Nephron progenitor cell (in vitro differentiated cells): ENCODE measurements at regions not wholly inside any gene's neighbourhood (a gene's known extent, or its start where the extent isn't known, plus 50 kb on each side); places are given as distances from the start of the nearest gene placed in this dataset.
"Not testable (repeated sequence)": the region's sequence is repeated elsewhere in the genome, so short reads cannot be mapped to it uniquely, and the experiment has no call there.

ENCODE experiments used
- DNase-seq: peaks from one replicate; pipeline ENCODE4 v3.0.0; 2021
- H3K27ac Mint-ChIP-seq: 2 replicates; pipeline ENCODE4 v1.8.0; 2021; ENCODE audit warnings: mild to moderate bottlenecking, moderate library complexity, mixed read lengths
- H3K27me3 Mint-ChIP-seq: 2 replicates; pipeline ENCODE4 v1.8.0; 2021; ENCODE audit warnings: mild to moderate bottlenecking, low read depth, mixed read lengths; ENCODE audit not compliant: poor library complexity
- H3K36me3 Mint-ChIP-seq: 2 replicates; pipeline ENCODE4 v1.8.0; 2021; ENCODE audit warnings: low read depth, mixed read lengths
- H3K4me1 Mint-ChIP-seq: 2 replicates; pipeline ENCODE4 v1.8.0; 2021; ENCODE audit warnings: mixed read lengths
- H3K4me3 Mint-ChIP-seq: 2 replicates; pipeline ENCODE4 v1.8.0; 2021; ENCODE audit warnings: mild to moderate bottlenecking, moderate library complexity, mixed read lengths
- H3K9me3 Mint-ChIP-seq: 2 replicates; pipeline ENCODE4 v1.8.0; 2021; ENCODE audit warnings: mild to moderate bottlenecking, moderate library complexity, mixed read lengths
- CTCF ChIP-seq: fragments of 200-600 bp; sonication (generic); IDR thresholded peaks from 2 replicates; pipeline ENCODE4 v1.5.0; 2021; ENCODE audit warnings: antibody characterized with exemption

- H3K4me1 Mint-ChIP-seq: peaks cover 16% of the 10 kb centered on the region
- DNase-seq: no peak
- H3K9me3 Mint-ChIP-seq: peaks cover 24% of the 10 kb centered on the region
- H3K27me3 Mint-ChIP-seq: peaks cover 87% of the 10 kb centered on the region
- peaks cover 11% of the 10 kb centered on the region for H3K36me3 Mint-ChIP-seq
- no peak overlapping the region for H3K27ac Mint-ChIP-seq
- H3K4me3 Mint-ChIP-seq: no peak overlapping the region
- TF ChIP-seq CTCF: no peak
Measured at GRCh38 chr4:3875466-3875865, 109.3 kb downstream of the ADRA2C start.

DNA sequence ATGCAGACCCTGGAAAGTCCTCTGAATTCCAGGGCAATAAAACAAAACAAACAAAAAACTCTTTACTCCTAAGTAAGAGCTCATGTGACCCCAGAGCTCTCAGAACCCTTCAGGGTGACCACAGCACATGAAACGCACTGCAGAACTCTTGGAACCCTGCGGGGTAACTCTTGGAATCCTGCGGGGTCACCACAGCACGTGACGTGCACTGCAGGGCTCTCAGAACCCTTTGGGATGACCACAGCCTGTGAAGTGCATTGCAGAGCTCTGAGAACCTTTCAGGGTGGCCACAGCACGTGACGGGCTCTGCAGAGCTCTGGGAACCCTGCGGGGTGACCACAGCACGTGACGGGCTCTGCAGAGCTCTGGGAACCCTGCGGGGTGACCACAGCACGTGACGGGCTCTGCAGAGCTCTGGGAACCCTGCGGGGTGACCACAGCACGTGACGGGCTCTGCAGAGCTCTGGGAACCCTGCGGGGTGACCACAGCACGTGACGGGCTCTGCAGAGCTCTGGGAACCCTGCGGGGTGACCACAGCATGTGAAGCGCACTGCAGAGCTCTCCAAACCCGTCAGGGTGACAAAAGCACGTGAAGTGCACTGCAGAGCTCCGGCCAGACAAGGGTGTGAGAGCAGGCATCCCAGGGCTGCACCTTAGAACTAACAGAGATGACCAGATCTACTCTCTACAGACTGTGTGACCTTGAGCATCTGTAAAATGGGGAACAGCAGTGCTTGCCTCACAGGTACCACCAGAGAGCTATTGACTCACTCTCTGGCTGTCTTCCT is 110.1 kb downstream of the ADRA2C start:
- H3K36me3 Mint-ChIP-seq: peaks cover 11% of the 10 kb centered on the region
- not testable (repeated sequence) for H3K27ac Mint-ChIP-seq, H3K4me3 Mint-ChIP-seq

GRCh38 chr4:3877236-3877635 is 111.1 kb downstream of the ADRA2C start:
- peaks cover 11% of the 10 kb centered on the region for H3K36me3 Mint-ChIP-seq
- no peak for DNase-seq

More for the DNA sequence above, 110.1 kb downstream of the ADRA2C start:
- Mint-ChIP-seq H3K27me3 (peaks cover 84% of the 10 kb centered on the region), H3K4me1 (peaks cover 11% of the 10 kb centered on the region), H3K9me3 (peaks cover 24% of the 10 kb centered on the region)
- DNase-seq: not testable (repeated sequence)

DNA sequence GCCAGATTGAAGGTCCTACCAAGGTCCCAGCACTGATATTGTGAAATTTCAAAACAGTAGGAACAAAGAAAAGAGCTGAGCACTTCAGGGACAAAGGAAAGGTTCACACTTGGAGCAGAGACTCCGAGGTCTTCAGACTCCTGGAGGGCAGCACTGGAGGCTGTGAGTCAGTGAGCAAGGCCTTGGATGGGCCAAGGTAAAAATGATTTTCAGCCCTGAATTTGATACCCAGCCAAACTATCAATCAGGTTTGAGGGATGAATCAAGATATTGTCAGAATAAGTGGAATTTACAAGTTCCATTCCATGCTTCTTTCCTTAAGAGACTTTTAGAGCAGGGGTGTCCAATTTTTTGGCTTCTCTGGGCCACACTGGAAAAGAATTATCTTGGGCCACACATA is 111.7 kb downstream of the ADRA2C start:
- H3K4me3 Mint-ChIP-seq: no peak overlapping the region
- no peak for DNase-seq
- H3K27me3 Mint-ChIP-seq: peaks cover 68% of the 10 kb centered on the region
- H3K36me3 Mint-ChIP-seq: peaks cover 11% of the 10 kb centered on the region
- H3K9me3 Mint-ChIP-seq: peaks cover 24% of the 10 kb centered on the region
- no peak for TF ChIP-seq CTCF
- no peak overlapping the region for H3K27ac Mint-ChIP-seq
- peaks cover 11% of the 10 kb centered on the region for H3K4me1 Mint-ChIP-seq

More at GRCh38 chr4:3877236-3877635, 111.1 kb downstream of the ADRA2C start:
- TF ChIP-seq CTCF: no peak
- peaks cover 74% of the 10 kb centered on the region for H3K27me3 Mint-ChIP-seq
- peaks cover 24% of the 10 kb centered on the region for H3K9me3 Mint-ChIP-seq
- no peak overlapping the region for H3K27ac Mint-ChIP-seq
- H3K4me3 Mint-ChIP-seq: no peak overlapping the region
- peaks cover 11% of the 10 kb centered on the region for H3K4me1 Mint-ChIP-seq

DNA sequence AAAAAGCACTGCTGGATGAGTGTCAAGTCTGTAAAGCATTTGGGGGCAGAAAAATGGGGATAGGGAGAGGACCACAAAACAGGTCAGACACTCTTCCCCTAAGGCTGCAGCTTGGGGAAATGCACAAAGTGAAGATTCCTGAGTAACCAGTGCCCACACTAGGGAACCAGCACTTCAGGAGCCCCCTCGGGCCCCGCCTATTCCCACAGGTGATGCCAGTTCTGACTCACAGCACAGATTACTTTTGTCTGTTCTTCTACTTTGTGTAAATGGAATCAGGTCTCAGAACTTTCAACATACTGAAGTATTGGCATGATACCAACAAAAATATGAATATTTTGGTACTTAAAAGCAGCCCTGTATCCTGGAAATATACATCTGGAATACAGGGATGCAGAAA is 112.5 kb downstream of the ADRA2C start:
- H3K4me1 Mint-ChIP-seq: peaks cover 11% of the 10 kb centered on the region
- H3K4me3 Mint-ChIP-seq: no peak overlapping the region
- peaks cover 11% of the 10 kb centered on the region for H3K36me3 Mint-ChIP-seq
- no peak for TF ChIP-seq CTCF
- peaks cover 59% of the 10 kb centered on the region for H3K27me3 Mint-ChIP-seq
- H3K27ac Mint-ChIP-seq: no peak overlapping the region
- H3K9me3 Mint-ChIP-seq: peaks cover 24% of the 10 kb centered on the region
- DNase-seq: no peak

- peaks cover 54% of the 10 kb centered on the region for H3K27me3 Mint-ChIP-seq
Measured at GRCh38 chr4:3879681-3880614, 113.8 kb downstream of the ADRA2C start.

More at GRCh38 chr4:3879681-3880614, 113.8 kb downstream of the ADRA2C start:
- H3K27ac Mint-ChIP-seq: no peak overlapping the region
- H3K4me3 Mint-ChIP-seq: no peak overlapping the region
- no peak for DNase-seq
- peaks cover 11% of the 10 kb centered on the region for H3K4me1 Mint-ChIP-seq
- no peak for TF ChIP-seq CTCF
- peaks cover 24% of the 10 kb centered on the region for H3K9me3 Mint-ChIP-seq
- H3K36me3 Mint-ChIP-seq: peaks cover 11% of the 10 kb centered on the region
